B cell (primary cell): ENCODE measurements at regions not wholly inside any gene's neighbourhood (a gene's known extent, or its start where the extent isn't known, plus 50 kb on each side); places are given as distances from the start of the nearest gene placed in this dataset.

Source experiments
- ATAC-seq: fragments of 200-7000 bp; cut with Tn5 transposase; one replicate; pipeline ENCODE4 v1.10.0; 2021; ENCODE audit warnings: low read depth, mild to moderate bottlenecking, moderate number of reproducible peaks, moderate library complexity
- CTCF ChIA-PET: fragments of 350-600 bp; sonication (Branson Sonifier 250); formaldehyde crosslinking; loops from one replicate; lab custom pipeline; 2021; ENCODE audit warnings: antibody characterized with exemption, inconsistent platforms; lab: Charles Lee
- POLR2A ChIA-PET: fragments of 350-600 bp; sonication (Branson Sonifier 250); formaldehyde crosslinking; loops from one replicate; lab custom pipeline; 2021; ENCODE audit warnings: antibody characterized with exemption; lab: Charles Lee
- DNase-seq: peaks from one replicate; pipeline ENCODE4 v3.0.0; 2013
- H2AFZ ChIP-seq: 2 replicates; pipeline ENCODE4 v1.6.1; 2012; ENCODE audit warnings: mild to moderate bottlenecking, low read depth, low read length; ENCODE audit not compliant: insufficient read depth, poor library complexity, severe bottlenecking
- H3K27ac ChIP-seq, 2 donors: 1 replicate in 1 of 2; 2 replicates in 1 of 2; pipeline ENCODE4 v1.5.1; 2012 to 2013; ENCODE audit warnings: low read length in 2 of 2, mild to moderate bottlenecking in 2 of 2, moderate library complexity in 1 of 2
- H3K27me3 ChIP-seq, 4 experiments: fragments of 200-600 bp in 1 of 4; sonication (generic) in 1 of 4; replicated peaks in 1 of 4; 1 replicate in 2 of 4; 2 replicates in 2 of 4; pipeline versions ENCODE4 v1.6.1 to v1.7.0; 2013 to 2016; ENCODE audit warnings: low read length in 3 of 4, mild to moderate bottlenecking in 2 of 4, mixed read lengths in 1 of 4, moderate library complexity in 1 of 4; ENCODE audit not compliant: insufficient read depth in 4 of 4, control insufficient read depth in 3 of 4; ENCODE audit errors: control extremely low read depth in 1 of 4
- H3K36me3 ChIP-seq, 2 experiments: replicated peaks in 1 of 2; 1 replicate in 1 of 2; 2 replicates in 1 of 2; pipeline versions ENCODE4 v1.6.1 to v1.7.1; 2013; ENCODE audit warnings: low read length in 1 of 2; ENCODE audit not compliant: insufficient read depth in 2 of 2, control insufficient read depth in 1 of 2; ENCODE audit errors: control extremely low read depth in 1 of 2, extremely low read depth in 1 of 2
- H3K4me1 ChIP-seq, 2 donors: fragments of 200-600 bp in 1 of 2; sonication (generic) in 1 of 2; 1 replicate in 1 of 2; 2 replicates in 1 of 2; pipeline versions ENCODE4 v1.5.1 to v1.6.1; 2013 to 2017; ENCODE audit warnings: low read length in 2 of 2; ENCODE audit not compliant: control insufficient read depth in 2 of 2, insufficient read depth in 2 of 2
- H3K4me2 ChIP-seq: replicated peaks from 2 replicates; pipeline ENCODE3; 2012; ENCODE audit warnings: mild to moderate bottlenecking, low read depth, low read length; ENCODE audit not compliant: poor library complexity, severe bottlenecking
- H3K4me3 ChIP-seq, 5 experiments: fragments of 200-600 bp in 1 of 5; sonication (generic) in 1 of 5; 1 replicate in 3 of 5; 2 replicates in 2 of 5; pipeline versions ENCODE4 v1.5.1 to v1.7.0; 2011 to 2016; ENCODE audit warnings: low read length in 4 of 5, mild to moderate bottlenecking in 4 of 5, low read depth in 2 of 5, control low read depth in 1 of 5, moderate library complexity in 1 of 5; ENCODE audit not compliant: insufficient read depth in 1 of 5; ENCODE audit errors: control extremely low read depth in 1 of 5, extremely low read depth in 1 of 5
- H3K79me2 ChIP-seq: fragments of 200-600 bp; sonication (generic); one replicate; pipeline ENCODE4 v1.6.0; 2016; ENCODE audit warnings: low read length; ENCODE audit not compliant: control insufficient read depth, insufficient read depth
- H3K9ac ChIP-seq: fragments of 200-600 bp; sonication (generic); 2 replicates; pipeline ENCODE4 v1.6.1; 2017; ENCODE audit warnings: mild to moderate bottlenecking, low read length, moderate library complexity
- H3K9me3 ChIP-seq, 3 donors: one replicate each; pipeline versions ENCODE4 v1.6.1 to v1.7.1; 2013; ENCODE audit warnings: low read length in 2 of 3; ENCODE audit not compliant: control insufficient read depth in 2 of 3, insufficient read depth in 1 of 3; ENCODE audit errors: control extremely low read depth in 1 of 3
- H4K20me1 ChIP-seq: 2 replicates; pipeline ENCODE4 v1.6.0; 2012; ENCODE audit warnings: mild to moderate bottlenecking, low read length; ENCODE audit not compliant: insufficient read depth, control insufficient read depth, poor library complexity, severe bottlenecking
- H3K27ac Mint-ChIP-seq: one replicate; pipeline ENCODE4 v1.8.0; 2021; ENCODE audit warnings: mixed read lengths
- H3K27me3 Mint-ChIP-seq: one replicate; pipeline ENCODE4 v1.8.0; 2021; ENCODE audit warnings: mixed read lengths
- H3K4me1 Mint-ChIP-seq: one replicate; pipeline ENCODE4 v1.8.0; 2021; ENCODE audit warnings: mixed read lengths
- H3K4me3 Mint-ChIP-seq: one replicate; pipeline ENCODE4 v1.8.0; 2021; ENCODE audit warnings: mixed read lengths
- H3K9me3 Mint-ChIP-seq: one replicate; pipeline ENCODE4 v1.8.0; 2022; ENCODE audit warnings: mixed read lengths; ENCODE audit not compliant: insufficient read depth
- EZH2 ChIP-seq: IDR thresholded peaks from 2 replicates; pipeline ENCODE4 v1.6.1; 2012; ENCODE audit warnings: borderline replicate concordance, low read depth, mild to moderate bottlenecking, moderate library complexity, low read length; ENCODE audit not compliant: insufficient read depth, poor library complexity, severe bottlenecking
- WGBS: methylation state at CpG from one replicate; pipeline ENCODE4 v1.1.5; 2013; ENCODE audit warnings: missing lambda C conversion rate; ENCODE audit not compliant: insufficient coverage; 5-methylcytosine and 5-hydroxymethylcytosine counted together
- intact Hi-C: fragments of 100-400 bp; cut with micrococcal nuclease; formaldehyde crosslinking; loops from one replicate; pipeline ENCODE4 v1.10.0; 2022
- TF ChIP-seq, protein P1 (sequence below): fragments of 200-600 bp; IDR thresholded peaks from one replicate; pipeline ENCODE4 v1.8.0; 2022; ENCODE audit warnings: antibody characterized with exemption, mild to moderate bottlenecking

DNA sequence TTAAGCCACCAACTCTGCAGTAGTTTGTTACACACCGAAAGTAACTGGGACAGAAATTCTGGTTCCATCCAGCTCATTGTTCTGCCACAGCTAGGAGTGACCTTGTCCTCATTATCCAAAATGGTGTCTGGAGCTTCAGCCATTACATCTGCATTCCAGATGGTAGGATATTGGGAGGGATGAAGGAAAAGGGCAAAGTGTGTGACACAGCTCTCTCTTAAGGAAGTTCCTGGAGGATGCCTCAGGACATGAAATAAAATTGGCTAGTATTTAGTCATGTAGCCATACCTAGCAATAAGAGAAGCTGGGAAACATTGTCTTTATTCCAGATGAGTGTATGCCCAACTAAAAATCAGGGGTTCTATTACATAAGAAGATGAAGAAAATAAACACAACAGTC lies 262.0 kb downstream of the BCOR start:
- Histone ChIP-seq H3K27ac (no peak overlapping the region), H4K20me1 (no peaks in the 10 kb centered on the region), H3K27me3 (peaks cover 0 to 25% (median 0%) of the 10 kb centered on the region in 4 experiments), H2AFZ (no peak overlapping the region), H3K9ac (no peak overlapping the region), H3K36me3 (no peaks in the 10 kb centered on the region), H3K4me1 (no peaks in the 10 kb centered on the region), H3K9me3 (no peaks in the 10 kb centered on the region), H3K4me3 (no peak overlapping the region), H3K4me2 (no peak overlapping the region), H3K79me2 (no peaks in the 10 kb centered on the region)
- Mint-ChIP-seq H3K4me1 (no peaks in the 10 kb centered on the region), H3K27me3 (peaks cover 34% of the 10 kb centered on the region), H3K9me3 (no peaks in the 10 kb centered on the region), H3K4me3 (no peak overlapping the region), H3K27ac (no peak overlapping the region)
- TF ChIP-seq, protein P1, sequence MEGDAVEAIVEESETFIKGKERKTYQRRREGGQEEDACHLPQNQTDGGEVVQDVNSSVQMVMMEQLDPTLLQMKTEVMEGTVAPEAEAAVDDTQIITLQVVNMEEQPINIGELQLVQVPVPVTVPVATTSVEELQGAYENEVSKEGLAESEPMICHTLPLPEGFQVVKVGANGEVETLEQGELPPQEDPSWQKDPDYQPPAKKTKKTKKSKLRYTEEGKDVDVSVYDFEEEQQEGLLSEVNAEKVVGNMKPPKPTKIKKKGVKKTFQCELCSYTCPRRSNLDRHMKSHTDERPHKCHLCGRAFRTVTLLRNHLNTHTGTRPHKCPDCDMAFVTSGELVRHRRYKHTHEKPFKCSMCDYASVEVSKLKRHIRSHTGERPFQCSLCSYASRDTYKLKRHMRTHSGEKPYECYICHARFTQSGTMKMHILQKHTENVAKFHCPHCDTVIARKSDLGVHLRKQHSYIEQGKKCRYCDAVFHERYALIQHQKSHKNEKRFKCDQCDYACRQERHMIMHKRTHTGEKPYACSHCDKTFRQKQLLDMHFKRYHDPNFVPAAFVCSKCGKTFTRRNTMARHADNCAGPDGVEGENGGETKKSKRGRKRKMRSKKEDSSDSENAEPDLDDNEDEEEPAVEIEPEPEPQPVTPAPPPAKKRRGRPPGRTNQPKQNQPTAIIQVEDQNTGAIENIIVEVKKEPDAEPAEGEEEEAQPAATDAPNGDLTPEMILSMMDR: no peak
- TF ChIP-seq EZH2: no peak
- WGBS: no CpG with 5 or more reads among the region's 1 CpG
- POLR2A ChIA-PET: interaction anchor here (0.5 kb wide), 1 partner anchor 54 kb away, joined by 4 read pairs; no protein-coding TSS in a partner anchor
- intact Hi-C loops: no loop called here
- no peak for DNase-seq
- CTCF ChIA-PET: interaction anchor here (1.0 kb wide), 1 partner anchor 12 kb away, joined by 3 read pairs; no protein-coding TSS in a partner anchor
- no peak for ATAC-seq

DNA sequence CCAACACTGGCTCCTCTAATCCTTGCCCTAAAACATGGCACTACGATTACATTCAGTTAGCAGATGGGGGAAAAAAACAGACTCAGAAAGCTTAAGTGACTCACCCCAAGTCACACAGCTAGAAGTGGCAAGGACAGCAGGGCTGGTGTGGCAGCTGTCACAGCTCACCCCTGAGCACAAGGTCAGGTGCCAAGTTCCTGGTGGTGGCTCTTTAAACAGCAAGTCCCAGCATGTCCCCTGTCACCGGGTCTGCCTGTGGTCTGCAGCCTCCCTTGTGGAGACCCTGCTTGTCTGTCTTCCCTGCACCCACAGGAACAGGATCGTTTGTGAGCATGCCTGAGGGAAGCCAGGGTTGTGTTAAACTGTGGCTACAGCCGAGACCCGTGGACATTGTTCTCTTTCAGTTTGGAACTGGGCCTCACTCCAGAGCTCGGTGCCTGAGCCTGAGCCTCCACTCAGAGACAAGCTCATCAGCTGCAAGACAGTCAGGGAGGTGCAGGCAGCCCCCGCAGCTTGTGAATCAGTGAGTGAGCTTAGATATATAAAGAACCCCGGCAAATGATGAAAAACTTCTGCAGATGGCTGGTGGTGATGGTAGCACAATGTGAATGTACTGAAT lies 260.8 kb downstream of the BCOR start:
- Mint-ChIP-seq H3K4me1 (no peaks in the 10 kb centered on the region), H3K27ac (no peak overlapping the region), H3K4me3 (no peak overlapping the region), H3K9me3 (no peaks in the 10 kb centered on the region), H3K27me3 (peaks cover 38% of the 10 kb centered on the region)
- no peak overlapping the region for H3K4me2 ChIP-seq
- H3K36me3 ChIP-seq: no peaks in the 10 kb centered on the region
- no peak overlapping the region for H3K9ac ChIP-seq
- 89% methylated on average over 6 of the region's 8 CpGs for WGBS
- H3K9me3 ChIP-seq: no peaks in the 10 kb centered on the region
- H3K27ac ChIP-seq: no peak overlapping the region
- DNase-seq (no peak), ATAC-seq (no peak)
- H2AFZ ChIP-seq: no peak overlapping the region
- intact Hi-C loops: no loop called here
- H3K27me3 ChIP-seq: peaks cover 0 to 25% (median 0%) of the 10 kb centered on the region in 4 experiments
- ChIA-PET CTCF (interaction anchor here (1.0 kb wide), 1 partner anchor 11 kb away, joined by 3 read pairs; no protein-coding TSS in a partner anchor), POLR2A (no interaction called here)
- H3K4me3 ChIP-seq: no peak overlapping the region
- TF ChIP-seq EZH2: no peak
- TF ChIP-seq, protein P1: no peak
- H3K4me1 ChIP-seq: no peaks in the 10 kb centered on the region
- H3K79me2 ChIP-seq: no peaks in the 10 kb centered on the region
- no peaks in the 10 kb centered on the region for H4K20me1 ChIP-seq
